HepG2 (cell line): ENCODE measurements at regions not wholly inside any gene's neighbourhood (a gene's known extent, or its start where the extent isn't known, plus 50 kb on each side); places are given as distances from the start of the nearest gene placed in this dataset.

ENCODE experiments used
- ATAC-seq: fragments of 200-7000 bp; cut with Tn5 transposase; 3 replicates; pipeline ENCODE4 v1.9.1; 2020; ENCODE audit warnings: mild to moderate bottlenecking, moderate library complexity
- BruUV-seq: library from RNA; stranded (reverse); fragments of 400-500 nt; replicated peaks from 2 replicates; lab custom pipeline; 2021; lab: Mats Ljungman, UMichigan
- CTCF ChIA-PET: fragments of 300-600 bp; formaldehyde crosslinking; extraction: SDS; loops from one replicate; lab custom pipeline; 2021; ENCODE audit warnings: low total read pairs, inconsistent platforms, low intra/inter-chr PET ratio; lab: Yijun Ruan, JAX
- POLR2A ChIA-PET: fragments of 350-600 bp; sonication (Branson Sonifier 250); formaldehyde crosslinking; loops from one replicate; lab custom pipeline; 2020; ENCODE audit warnings: antibody characterized with exemption, inconsistent platforms; lab: Yijun Ruan, JAX
- DNase-seq: peaks from one replicate; pipeline ENCODE4 v3.0.0-alpha.2; 2015; ENCODE audit warnings: low spot score
- FAIRE-seq: peaks from 3 replicates; lab custom pipeline; 2011; peaks lifted over from hg19 to GRCh38; lab: Jason Lieb, UNC
- H2AFZ ChIP-seq: one replicate; pipeline ENCODE4 v1.6.1; 2011; ENCODE audit warnings: low read length, inconsistent platforms
- H3K27ac ChIP-seq: fragments of 300-600 bp; 3 replicates; pipeline ENCODE4 v1.8.0; 2011; ENCODE audit warnings: mixed run types, mild to moderate bottlenecking, mixed read lengths, low read length, inconsistent platforms; ENCODE audit not compliant: insufficient read depth; ENCODE audit errors: extremely low read length
- H3K27me3 ChIP-seq, 2 experiments: fragments of 200-600 bp in 1 of 2; 2 replicates in 1 of 2; 3 replicates in 1 of 2; pipeline versions ENCODE4 v1.6.0 to v1.8.0; 2011; ENCODE audit warnings: low read length in 2 of 2, mild to moderate bottlenecking in 2 of 2, moderate library complexity in 2 of 2, inconsistent platforms in 1 of 2; ENCODE audit not compliant: insufficient read depth in 2 of 2, control insufficient read depth in 1 of 2
- H3K36me3 ChIP-seq, 2 experiments: fragments of 200-600 bp in 1 of 2; replicated peaks in 1 of 2; 2 replicates in 1 of 2; 3 replicates in 1 of 2; pipeline versions ENCODE4 v1.5.1 to v1.8.0; 2011; ENCODE audit warnings: low read length in 2 of 2, inconsistent platforms in 1 of 2; ENCODE audit not compliant: insufficient read depth in 2 of 2, control insufficient read depth in 1 of 2
- H3K4me1 ChIP-seq: 2 replicates; pipeline ENCODE4 v1.5.1; 2012; ENCODE audit warnings: low read length, inconsistent platforms; ENCODE audit not compliant: insufficient read depth
- H3K4me2 ChIP-seq: 2 replicates; pipeline ENCODE4 v1.6.0; 2011; ENCODE audit warnings: low read depth, low read length, inconsistent platforms
- H3K4me3 ChIP-seq, 3 experiments: fragments of 200-600 bp in 1 of 3; sonication (generic), shearing (Covaris generic) in 1 of 3; replicated peaks in 1 of 3; 2 replicates each; pipeline ENCODE4 v1.5.1; 2011 to 2016; ENCODE audit warnings: low read length in 3 of 3, inconsistent platforms in 2 of 3, low read depth in 2 of 3, mild to moderate bottlenecking in 2 of 3, control low read depth in 1 of 3, mixed read lengths in 1 of 3; ENCODE audit not compliant: insufficient read depth in 1 of 3
- H3K79me2 ChIP-seq: one replicate; pipeline ENCODE4 v1.6.1; 2011; ENCODE audit warnings: low read length, inconsistent platforms; ENCODE audit not compliant: insufficient read depth
- H3K9ac ChIP-seq: 2 replicates; pipeline ENCODE4 v1.6.0; 2011; ENCODE audit warnings: mild to moderate bottlenecking, low read depth, low read length, inconsistent platforms; ENCODE audit not compliant: insufficient read depth
- H3K9me3 ChIP-seq: 2 replicates; pipeline ENCODE4 v1.5.1; 2012; ENCODE audit warnings: mild to moderate bottlenecking, low read length
- H4K20me1 ChIP-seq: 2 replicates; pipeline ENCODE4 v1.6.0; 2011; ENCODE audit warnings: inconsistent platforms, mild to moderate bottlenecking, low read length, moderate library complexity; ENCODE audit not compliant: insufficient read depth
- ATF3 ChIP-seq: sonication (generic); formaldehyde crosslinking; IDR thresholded peaks from 2 replicates; pipeline ENCODE4 v1.4.0; 2020; ENCODE audit warnings: missing genetic modification reagents
- SIN3A ChIP-seq: IDR thresholded peaks from 2 replicates; pipeline ENCODE4 v1.6.1; 2011; ENCODE audit warnings: low read depth, mild to moderate bottlenecking, control low read depth, low read length, borderline replicate concordance
- SIX4 ChIP-seq: sonication (generic); formaldehyde crosslinking; IDR thresholded peaks from 2 replicates; pipeline ENCODE4 v1.4.0; 2020; ENCODE audit warnings: missing genetic modification reagents
- STAG1 ChIP-seq: sonication (generic); formaldehyde crosslinking; IDR thresholded peaks from 2 replicates; pipeline ENCODE4 v1.4.0; 2020; ENCODE audit warnings: missing genetic modification reagents
- TAF15 ChIP-seq: fragments of 200-400 bp; formaldehyde crosslinking; IDR thresholded peaks from one replicate; pipeline ENCODE4 v1.6.1; 2018; ENCODE audit warnings: mild to moderate bottlenecking, low read depth, low read length; ENCODE audit not compliant: poor library complexity, severe bottlenecking
- TOE1 ChIP-seq: sonication (generic); formaldehyde crosslinking; IDR thresholded peaks from 2 replicates; pipeline ENCODE4 v1.4.0; 2020; ENCODE audit warnings: mild to moderate bottlenecking, missing genetic modification reagents
- TRIM24 ChIP-seq: sonication (generic); formaldehyde crosslinking; IDR thresholded peaks from 2 replicates; pipeline ENCODE4 v1.8.0; 2022; ENCODE audit warnings: mild to moderate bottlenecking, missing genetic modification reagents
- U2AF1 ChIP-seq: fragments of 200-400 bp; formaldehyde crosslinking; optimal IDR thresholded peaks from 2 replicates; pipeline ENCODE3; 2017; ENCODE audit warnings: mild to moderate bottlenecking, low read depth, low read length
- ZNF605 ChIP-seq: sonication (generic); formaldehyde crosslinking; IDR thresholded peaks from 2 replicates; pipeline ENCODE4 v1.8.0; 2022; ENCODE audit warnings: mild to moderate bottlenecking, missing genetic modification reagents
- ZSCAN25 ChIP-seq: sonication (generic); formaldehyde crosslinking; IDR thresholded peaks from 2 replicates; pipeline ENCODE4 v1.8.0; 2022; ENCODE audit warnings: mild to moderate bottlenecking, missing genetic modification reagents
- WGBS: methylation state at CpG from one replicate; pipeline ENCODE4 v1.1.6; 2017; ENCODE audit warnings: low lambda C conversion rate; 5-methylcytosine and 5-hydroxymethylcytosine counted together
- in situ Hi-C: cut with HindIII; loops from 2 replicates; pipeline ENCODE4 v1.10.0; 2017; ENCODE audit warnings: low pct_unique_long_range_greater_than_20kb; ENCODE audit not compliant: extremely low pct_ligation_motif_present
- intact Hi-C: fragments of 100-400 bp; cut with micrococcal nuclease; formaldehyde crosslinking; loops from one replicate; pipeline ENCODE4 v1.10.0; 2022; ENCODE audit not compliant: unreplicated experiment
- TF ChIP-seq, protein P1 (sequence below): sonication (generic); formaldehyde crosslinking; IDR thresholded peaks from 2 replicates; pipeline ENCODE4 v1.8.0; 2022; ENCODE audit warnings: mild to moderate bottlenecking, missing genetic modification reagents; ENCODE audit not compliant: insufficient replicate concordance
- TF ChIP-seq, protein P2 (sequence below): sonication (generic); formaldehyde crosslinking; IDR thresholded peaks from 2 replicates; pipeline ENCODE4 v1.5.0; 2020; ENCODE audit warnings: mild to moderate bottlenecking, missing genetic modification reagents, borderline replicate concordance
- TF ChIP-seq, protein P3 (sequence below), 2 experiments: sonication (generic) in 1 of 2; formaldehyde crosslinking in 1 of 2; IDR thresholded peaks; 2 replicates each; pipeline versions ENCODE4 v1.4.0 to v1.6.1; 2018 to 2020; ENCODE audit warnings: missing genetic modification reagents in 2 of 2, borderline replicate concordance in 1 of 2, low read depth in 1 of 2, mild to moderate bottlenecking in 1 of 2, missing biosample characterization in 1 of 2
- TF ChIP-seq, protein P4 (sequence below): IDR thresholded peaks from 2 replicates; pipeline ENCODE4 v1.6.1; 2016; ENCODE audit warnings: low read depth, missing genetic modification reagents, missing compliant biosample characterization

- WGBS: 4% methylated on average over 6 of the region's 6 CpGs
- Histone ChIP-seq H3K4me1 (no peaks in the 10 kb centered on the region), H3K9me3 (peaks cover 18% of the 10 kb centered on the region), H3K27me3 (no peaks in the 10 kb centered on the region), H4K20me1 (no peaks in the 10 kb centered on the region), H3K9ac (no peak overlapping the region), H3K4me2 (no peak overlapping the region), H3K79me2 (no peaks in the 10 kb centered on the region), H2AFZ (no peak overlapping the region), H3K4me3 (no peak overlapping the region), H3K27ac (no peak overlapping the region), H3K36me3 (no peaks in the 10 kb centered on the region)
- DNase-seq (no peak), ATAC-seq (no peak), FAIRE-seq (no peak)
- POLR2A ChIA-PET: no interaction called here
- no TSS peak for BruUV-seq
- CTCF ChIA-PET: no interaction called here
- in situ Hi-C loops (no loop called here), intact Hi-C loops (no loop called here)
- TF ChIP-seq TOE1 (CRISPR knock-in tag) (no peak), SIX4 (CRISPR knock-in tag) (no peak), ZNF605 (no peak), SIN3A (no peak), ATF3 (CRISPR knock-in tag) (no peak), TAF15 (no peak), U2AF1 (no peak), ZSCAN25 (no peak), TRIM24 (CRISPR knock-in tag) (no peak), STAG1 (no peak)
- TF ChIP-seq, protein P1, sequence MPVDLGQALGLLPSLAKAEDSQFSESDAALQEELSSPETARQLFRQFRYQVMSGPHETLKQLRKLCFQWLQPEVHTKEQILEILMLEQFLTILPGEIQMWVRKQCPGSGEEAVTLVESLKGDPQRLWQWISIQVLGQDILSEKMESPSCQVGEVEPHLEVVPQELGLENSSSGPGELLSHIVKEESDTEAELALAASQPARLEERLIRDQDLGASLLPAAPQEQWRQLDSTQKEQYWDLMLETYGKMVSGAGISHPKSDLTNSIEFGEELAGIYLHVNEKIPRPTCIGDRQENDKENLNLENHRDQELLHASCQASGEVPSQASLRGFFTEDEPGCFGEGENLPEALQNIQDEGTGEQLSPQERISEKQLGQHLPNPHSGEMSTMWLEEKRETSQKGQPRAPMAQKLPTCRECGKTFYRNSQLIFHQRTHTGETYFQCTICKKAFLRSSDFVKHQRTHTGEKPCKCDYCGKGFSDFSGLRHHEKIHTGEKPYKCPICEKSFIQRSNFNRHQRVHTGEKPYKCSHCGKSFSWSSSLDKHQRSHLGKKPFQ (CRISPR knock-in tag): no peak
- TF ChIP-seq, protein P2, sequence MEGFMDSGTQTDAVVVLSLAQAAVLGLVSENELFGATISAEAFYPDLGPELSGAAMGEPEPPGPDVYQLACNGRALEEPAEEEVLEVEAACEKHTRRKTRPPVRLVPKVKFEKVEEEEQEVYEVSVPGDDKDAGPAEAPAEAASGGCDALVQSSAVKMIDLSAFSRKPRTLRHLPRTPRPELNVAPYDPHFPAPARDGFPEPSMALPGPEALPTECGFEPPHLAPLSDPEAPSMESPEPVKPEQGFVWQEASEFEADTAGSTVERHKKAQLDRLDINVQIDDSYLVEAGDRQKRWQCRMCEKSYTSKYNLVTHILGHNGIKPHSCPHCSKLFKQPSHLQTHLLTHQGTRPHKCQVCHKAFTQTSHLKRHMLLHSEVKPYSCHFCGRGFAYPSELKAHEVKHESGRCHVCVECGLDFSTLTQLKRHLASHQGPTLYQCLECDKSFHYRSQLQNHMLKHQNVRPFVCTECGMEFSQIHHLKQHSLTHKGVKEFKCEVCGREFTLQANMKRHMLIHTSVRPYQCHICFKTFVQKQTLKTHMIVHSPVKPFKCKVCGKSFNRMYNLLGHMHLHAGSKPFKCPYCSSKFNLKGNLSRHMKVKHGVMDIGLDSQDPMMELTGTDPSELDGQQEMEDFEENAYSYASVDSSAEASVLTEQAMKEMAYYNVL (CRISPR knock-in tag): no peak
- TF ChIP-seq, protein P3, sequence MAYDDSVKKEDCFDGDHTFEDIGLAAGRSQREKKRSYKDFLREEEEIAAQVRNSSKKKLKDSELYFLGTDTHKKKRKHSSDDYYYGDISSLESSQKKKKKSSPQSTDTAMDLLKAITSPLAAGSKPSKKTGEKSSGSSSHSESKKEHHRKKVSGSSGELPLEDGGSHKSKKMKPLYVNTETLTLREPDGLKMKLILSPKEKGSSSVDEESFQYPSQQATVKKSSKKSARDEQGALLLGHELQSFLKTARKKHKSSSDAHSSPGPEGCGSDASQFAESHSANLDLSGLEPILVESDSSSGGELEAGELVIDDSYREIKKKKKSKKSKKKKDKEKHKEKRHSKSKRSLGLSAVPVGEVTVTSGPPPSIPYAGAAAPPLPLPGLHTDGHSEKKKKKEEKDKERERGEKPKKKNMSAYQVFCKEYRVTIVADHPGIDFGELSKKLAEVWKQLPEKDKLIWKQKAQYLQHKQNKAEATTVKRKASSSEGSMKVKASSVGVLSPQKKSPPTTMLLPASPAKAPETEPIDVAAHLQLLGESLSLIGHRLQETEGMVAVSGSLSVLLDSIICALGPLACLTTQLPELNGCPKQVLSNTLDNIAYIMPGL (CRISPR knock-in tag; IDR thresholded peaks at IDR 0.05; ENCODE audit: borderline replicate concordance in 1 of 2, low read depth in 1 of 2): no peak
- TF ChIP-seq, protein P4, sequence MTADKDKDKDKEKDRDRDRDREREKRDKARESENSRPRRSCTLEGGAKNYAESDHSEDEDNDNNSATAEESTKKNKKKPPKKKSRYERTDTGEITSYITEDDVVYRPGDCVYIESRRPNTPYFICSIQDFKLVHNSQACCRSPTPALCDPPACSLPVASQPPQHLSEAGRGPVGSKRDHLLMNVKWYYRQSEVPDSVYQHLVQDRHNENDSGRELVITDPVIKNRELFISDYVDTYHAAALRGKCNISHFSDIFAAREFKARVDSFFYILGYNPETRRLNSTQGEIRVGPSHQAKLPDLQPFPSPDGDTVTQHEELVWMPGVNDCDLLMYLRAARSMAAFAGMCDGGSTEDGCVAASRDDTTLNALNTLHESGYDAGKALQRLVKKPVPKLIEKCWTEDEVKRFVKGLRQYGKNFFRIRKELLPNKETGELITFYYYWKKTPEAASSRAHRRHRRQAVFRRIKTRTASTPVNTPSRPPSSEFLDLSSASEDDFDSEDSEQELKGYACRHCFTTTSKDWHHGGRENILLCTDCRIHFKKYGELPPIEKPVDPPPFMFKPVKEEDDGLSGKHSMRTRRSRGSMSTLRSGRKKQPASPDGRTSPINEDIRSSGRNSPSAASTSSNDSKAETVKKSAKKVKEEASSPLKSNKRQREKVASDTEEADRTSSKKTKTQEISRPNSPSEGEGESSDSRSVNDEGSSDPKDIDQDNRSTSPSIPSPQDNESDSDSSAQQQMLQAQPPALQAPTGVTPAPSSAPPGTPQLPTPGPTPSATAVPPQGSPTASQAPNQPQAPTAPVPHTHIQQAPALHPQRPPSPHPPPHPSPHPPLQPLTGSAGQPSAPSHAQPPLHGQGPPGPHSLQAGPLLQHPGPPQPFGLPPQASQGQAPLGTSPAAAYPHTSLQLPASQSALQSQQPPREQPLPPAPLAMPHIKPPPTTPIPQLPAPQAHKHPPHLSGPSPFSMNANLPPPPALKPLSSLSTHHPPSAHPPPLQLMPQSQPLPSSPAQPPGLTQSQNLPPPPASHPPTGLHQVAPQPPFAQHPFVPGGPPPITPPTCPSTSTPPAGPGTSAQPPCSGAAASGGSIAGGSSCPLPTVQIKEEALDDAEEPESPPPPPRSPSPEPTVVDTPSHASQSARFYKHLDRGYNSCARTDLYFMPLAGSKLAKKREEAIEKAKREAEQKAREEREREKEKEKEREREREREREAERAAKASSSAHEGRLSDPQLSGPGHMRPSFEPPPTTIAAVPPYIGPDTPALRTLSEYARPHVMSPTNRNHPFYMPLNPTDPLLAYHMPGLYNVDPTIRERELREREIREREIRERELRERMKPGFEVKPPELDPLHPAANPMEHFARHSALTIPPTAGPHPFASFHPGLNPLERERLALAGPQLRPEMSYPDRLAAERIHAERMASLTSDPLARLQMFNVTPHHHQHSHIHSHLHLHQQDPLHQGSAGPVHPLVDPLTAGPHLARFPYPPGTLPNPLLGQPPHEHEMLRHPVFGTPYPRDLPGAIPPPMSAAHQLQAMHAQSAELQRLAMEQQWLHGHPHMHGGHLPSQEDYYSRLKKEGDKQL (CRISPR knock-in tag): no peak
These were observed 1671.5 kb upstream of the SLC10A2 start for GRCh38 chr13:104737713-104738112.
